Spleen (tissue), 11 donors: ENCODE measurements at regions not wholly inside any gene's neighbourhood (a gene's known extent, or its start where the extent isn't known, plus 50 kb on each side); places are given as distances from the start of the nearest gene placed in this dataset.

Experiments
- DNase-seq: peaks from one replicate; pipeline ENCODE4 v3.0.0-alpha.2; 2020
- H3K27ac ChIP-seq, 8 donors: fragments of 200-600 bp; sonication (generic) in 7 of 8; 1 replicate in 4 of 8; 2 replicates in 4 of 8; pipeline versions ENCODE4 v1.5.0 to v1.8.0; 2016 to 2021; ENCODE audit warnings: inconsistent platforms in 4 of 8, mild to moderate bottlenecking in 4 of 8, moderate library complexity in 1 of 8
- H3K27me3 ChIP-seq, 7 donors: fragments of 200-600 bp; sonication (generic) in 6 of 7; replicated peaks in 1 of 7; 1 replicate in 4 of 7; 2 replicates in 3 of 7; pipeline versions ENCODE4 v1.5.0 to v1.8.0; 2016 to 2021; ENCODE audit warnings: inconsistent platforms in 3 of 7, mild to moderate bottlenecking in 1 of 7
- H3K36me3 ChIP-seq, 6 donors: fragments of 200-600 bp; sonication (generic) in 5 of 6; 1 replicate in 4 of 6; 2 replicates in 2 of 6; pipeline versions ENCODE4 v1.5.0 to v1.8.0; 2016 to 2021; ENCODE audit warnings: inconsistent platforms in 2 of 6
- H3K4me1 ChIP-seq, 6 donors: fragments of 200-600 bp; sonication (generic) in 5 of 6; 1 replicate in 3 of 6; 2 replicates in 3 of 6; pipeline versions ENCODE4 v1.5.0 to v1.8.0; 2016 to 2021; ENCODE audit warnings: inconsistent platforms in 3 of 6
- H3K4me3 ChIP-seq, 8 donors: fragments of 200-600 bp; sonication (generic) in 7 of 8; 1 replicate in 4 of 8; 2 replicates in 4 of 8; pipeline versions ENCODE4 v1.5.0 to v1.8.0; 2016 to 2021; ENCODE audit warnings: inconsistent platforms in 4 of 8, mild to moderate bottlenecking in 4 of 8, moderate library complexity in 2 of 8
- H3K9me3 ChIP-seq, 8 donors: fragments of 200-600 bp; sonication (generic) in 7 of 8; 1 replicate in 4 of 8; 2 replicates in 4 of 8; pipeline versions ENCODE4 v1.5.0 to v1.8.0; 2016 to 2021; ENCODE audit warnings: inconsistent platforms in 4 of 8
- POLR2A ChIP-seq, 3 donors: fragments of 450-650 bp; IDR thresholded peaks; one replicate each; pipeline ENCODE4 v1.5.1; 2017; ENCODE audit warnings: antibody characterized with exemption in 3 of 3, mild to moderate bottlenecking in 1 of 3
- POLR2AphosphoS5 ChIP-seq, 3 donors: sonication (generic); formaldehyde crosslinking; IDR thresholded peaks; one replicate each; pipeline ENCODE4 v1.5.1; 2017; ENCODE audit warnings: antibody characterized with exemption in 3 of 3
- WGBS, 5 donors: extraction: QIAGEN DNeasy Blood & Tissue Kit in 3 of 5; methylation state at CpG; one replicate each; pipeline versions ENCODE4 v1.1.5 to v1.1.7; 2013 to 2018; 5-methylcytosine and 5-hydroxymethylcytosine counted together
- intact Hi-C: fragments of 100-400 bp; cut with DNase I; formaldehyde crosslinking; loops from one replicate; pipeline ENCODE4 v1.15.0; 2023; ENCODE audit warnings: low total_unique reads
- TF ChIP-seq, protein P1 (sequence below), 11 experiments: fragments of 200-600 bp in 7 of 11; fragments of 450-650 bp in 4 of 11; sonication (generic) in 4 of 11; IDR thresholded peaks in 8 of 11; conservative IDR thresholded peaks in 3 of 11; 1 replicate in 7 of 11; 2 replicates in 4 of 11; pipeline versions ENCODE4 v1.4.0 to v1.8.0; 2016 to 2021; ENCODE audit warnings: antibody characterized with exemption in 11 of 11, inconsistent platforms in 4 of 11, mild to moderate bottlenecking in 1 of 11
- donor health status: healthy with polysubstance abuse.
- donor health status: DM: no; HTN: no; CAD: no; lungs with moderate emphysema.
- donor health status: DM: no; HTN: no; CAD: no.
- donor health status: Bipolar disorder and iron deficiency.
- donor health status: healthy.
- donor health status: DM: no; HTN: no; CAD: no.
- donor health status: DM: yes; HTN: yes; CAD: no.

- 78 to 91% (median 84%) methylated on average over 3 of the region's 3 CpGs for WGBS, 5 donors
- Histone ChIP-seq H3K27ac (no peak overlapping the region), H3K27me3 (peaks cover 0 to 8% (median 0%) of the 10 kb centered on the region in 7 donors), H3K36me3 (no peaks in the 10 kb centered on the region), H3K4me1 (no peaks in the 10 kb centered on the region), H3K4me3 (no peak overlapping the region), H3K9me3 (no peaks in the 10 kb centered on the region)
- intact Hi-C loops, result no loop called here
- TF ChIP-seq, protein P1, sequence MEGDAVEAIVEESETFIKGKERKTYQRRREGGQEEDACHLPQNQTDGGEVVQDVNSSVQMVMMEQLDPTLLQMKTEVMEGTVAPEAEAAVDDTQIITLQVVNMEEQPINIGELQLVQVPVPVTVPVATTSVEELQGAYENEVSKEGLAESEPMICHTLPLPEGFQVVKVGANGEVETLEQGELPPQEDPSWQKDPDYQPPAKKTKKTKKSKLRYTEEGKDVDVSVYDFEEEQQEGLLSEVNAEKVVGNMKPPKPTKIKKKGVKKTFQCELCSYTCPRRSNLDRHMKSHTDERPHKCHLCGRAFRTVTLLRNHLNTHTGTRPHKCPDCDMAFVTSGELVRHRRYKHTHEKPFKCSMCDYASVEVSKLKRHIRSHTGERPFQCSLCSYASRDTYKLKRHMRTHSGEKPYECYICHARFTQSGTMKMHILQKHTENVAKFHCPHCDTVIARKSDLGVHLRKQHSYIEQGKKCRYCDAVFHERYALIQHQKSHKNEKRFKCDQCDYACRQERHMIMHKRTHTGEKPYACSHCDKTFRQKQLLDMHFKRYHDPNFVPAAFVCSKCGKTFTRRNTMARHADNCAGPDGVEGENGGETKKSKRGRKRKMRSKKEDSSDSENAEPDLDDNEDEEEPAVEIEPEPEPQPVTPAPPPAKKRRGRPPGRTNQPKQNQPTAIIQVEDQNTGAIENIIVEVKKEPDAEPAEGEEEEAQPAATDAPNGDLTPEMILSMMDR (IDR thresholded peaks at IDR 0.05 in 8 of 11, conservative IDR thresholded peaks at IDR 0.05 in 3 of 11), result no peak
- TF ChIP-seq POLR2AphosphoS5 (IDR thresholded peaks at IDR 0.05) (no peak), POLR2A (IDR thresholded peaks at IDR 0.05) (no peak)
- no peak for DNase-seq
These were observed 106.3 kb upstream of the FRMD6 start for GRCh38 chr14:51545396-51545795.

DNA sequence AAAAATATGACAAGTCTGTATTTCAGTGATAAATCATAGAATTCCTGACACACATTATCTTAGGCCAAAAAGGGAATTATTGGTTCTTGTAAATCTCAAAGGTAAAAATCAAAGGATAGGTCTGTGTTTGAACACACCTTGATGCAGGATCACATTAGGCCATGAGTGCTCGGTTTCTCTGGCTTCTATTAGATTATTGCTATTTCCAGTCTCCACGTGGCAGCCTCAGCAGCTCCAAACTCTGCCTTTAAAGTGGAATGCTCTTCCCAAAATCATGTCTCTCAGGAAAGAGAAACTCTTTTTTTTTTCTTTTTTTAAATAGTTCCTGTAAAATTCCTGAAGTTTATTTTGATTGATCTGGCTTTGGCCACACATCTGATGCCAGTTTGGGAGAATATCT, 105.6 kb upstream of the FRMD6 start:
- intact Hi-C loops, result no loop called here
- H3K27me3 ChIP-seq, result peaks cover 0 to 8% (median 0%) of the 10 kb centered on the region in 7 donors
- H3K9me3 ChIP-seq, result no peaks in the 10 kb centered on the region
- 48 to 85% (median 61%) methylated on average over 2 of the region's 2 CpGs for WGBS, 5 donors
- H3K36me3 ChIP-seq, result no peaks in the 10 kb centered on the region
- no peak overlapping the region for H3K4me3 ChIP-seq
- H3K4me1 ChIP-seq, result no peaks in the 10 kb centered on the region
- DNase-seq, result no peak
- H3K27ac ChIP-seq, result no peak overlapping the region
- TF ChIP-seq POLR2A (IDR thresholded peaks at IDR 0.05) (no peak), POLR2AphosphoS5 (IDR thresholded peaks at IDR 0.05) (no peak)
- TF ChIP-seq, protein P1 (IDR thresholded peaks at IDR 0.05 in 8 of 11, conservative IDR thresholded peaks at IDR 0.05 in 3 of 11), result no peak

GRCh38 chr14:51546603-51547258, 105.0 kb upstream of the FRMD6 start:
- 56 to 70% (median 62%) methylated on average over 2 of the region's 2 CpGs for WGBS, 5 donors
- intact Hi-C loops, result no loop called here
- H3K4me3 ChIP-seq, result no peak overlapping the region
- no peak for DNase-seq
- TF ChIP-seq, protein P1 (IDR thresholded peaks at IDR 0.05 in 8 of 11, conservative IDR thresholded peaks at IDR 0.05 in 3 of 11), result no peak
- TF ChIP-seq POLR2AphosphoS5 (IDR thresholded peaks at IDR 0.05), result no peak
- TF ChIP-seq POLR2A (IDR thresholded peaks at IDR 0.05), result no peak
- no peaks in the 10 kb centered on the region for H3K9me3 ChIP-seq
- no peak overlapping the region for H3K27ac ChIP-seq
- no peaks in the 10 kb centered on the region for H3K36me3 ChIP-seq
- H3K4me1 ChIP-seq, result no peaks in the 10 kb centered on the region
- H3K27me3 ChIP-seq, result peaks cover 0 to 8% (median 0%) of the 10 kb centered on the region in 7 donors

- H3K4me3 ChIP-seq, result no peak overlapping the region
- intact Hi-C loops, result no loop called here
- no peaks in the 10 kb centered on the region for H3K4me1 ChIP-seq
- TF ChIP-seq POLR2AphosphoS5 (IDR thresholded peaks at IDR 0.05), result no peak
- TF ChIP-seq, protein P1 (IDR thresholded peaks at IDR 0.05 in 8 of 11, conservative IDR thresholded peaks at IDR 0.05 in 3 of 11), result no peak
- TF ChIP-seq POLR2A (IDR thresholded peaks at IDR 0.05), result no peak
- H3K27ac ChIP-seq, result no peak overlapping the region
- no peak for DNase-seq
- H3K36me3 ChIP-seq, result no peaks in the 10 kb centered on the region
- no peaks in the 10 kb centered on the region for H3K9me3 ChIP-seq
- H3K27me3 ChIP-seq, result peaks cover 0 to 8% (median 0%) of the 10 kb centered on the region in 7 donors
- 70 to 93% (median 85%) methylated on average over 3 of the region's 3 CpGs for WGBS, 5 donors
These were observed 104.5 kb upstream of the FRMD6 start for GRCh38 chr14:51547260-51547659.
